ENCODE measurements at regions not wholly inside any gene's neighbourhood (a gene's known extent, or its start where the extent isn't known, plus 50 kb on each side); places are given as distances from the start of the nearest gene placed in this dataset.

- TF ChIP-seq CTCF (IDR thresholded peaks at IDR 0.05 in 8 of 11, conservative IDR thresholded peaks at IDR 0.05 in 3 of 11) (no peak), POLR2A (IDR thresholded peaks at IDR 0.05) (no peak), POLR2AphosphoS5 (IDR thresholded peaks at IDR 0.05) (no peak)
Observed at GRCh38 chr15:62362608-62363007, 197.5 kb upstream of the C2CD4B start.
